ENCODE measurements at regions not wholly inside any gene's neighbourhood (a gene's known extent, or its start where the extent isn't known, plus 50 kb on each side); places are given as distances from the start of the nearest gene placed in this dataset.

GRCh38 chr20:59441306-59441705 lies 140.9 kb downstream of the EDN3 start:
- Histone ChIP-seq H2AFZ (ENCODE audit: insufficient read depth, low read length, poor library complexity) (no peak overlapping the region), H3K23ac (ENCODE audit: low read length) (no peak overlapping the region), H2BK12ac (ENCODE audit: low read length) (no peak overlapping the region), H2AK5ac (ENCODE audit: low read length) (no peak overlapping the region), H3K27me3 (ENCODE audit: insufficient read depth, low read length) (peaks cover 3% of the 10 kb centered on the region), H3K9ac (ENCODE audit: low read length) (no peak overlapping the region), H2BK120ac (ENCODE audit: insufficient read depth, low read length, poor library complexity) (no peak overlapping the region), H4K12ac (ENCODE audit: low read depth, low read length) (no peak overlapping the region), H3K4me1 (ENCODE audit: control insufficient read depth in 1 of 2, insufficient read depth in 2 of 2, low read length in 2 of 2) (peaks cover 3 to 5% of the 10 kb centered on the region in 2 experiments), H3K79me2 (ENCODE audit: control insufficient read depth, insufficient read depth, low read length, poor library complexity) (no peaks in the 10 kb centered on the region), H3K14ac (ENCODE audit: low read length) (no peak overlapping the region), H3K27ac (ENCODE audit: low read depth, low read length) (no peak overlapping the region), H3K79me1 (ENCODE audit: low read length) (no peaks in the 10 kb centered on the region), H2BK5ac (ENCODE audit: low read depth, low read length, poor library complexity) (no peak overlapping the region), H3K4ac (ENCODE audit: low read depth, low read length) (no peak overlapping the region), H4K91ac (ENCODE audit: low read depth, low read length) (no peak overlapping the region), H4K8ac (ENCODE audit: low read depth, low read length) (no peak overlapping the region), H3K4me3 (ENCODE audit: low read depth, low read length) (no peak overlapping the region), H3K18ac (ENCODE audit: low read length) (no peak overlapping the region), H3K4me2 (ENCODE audit: low read length) (no peak overlapping the region), H3K9me3 (ENCODE audit: insufficient read depth, low read depth, low read length) (peaks cover 2% of the 10 kb centered on the region), H3K36me3 (ENCODE audit: control insufficient read depth in 1 of 2, insufficient read depth in 2 of 2, low read length in 2 of 2) (no peaks in the 10 kb centered on the region)
- no peak for DNase-seq
- WGBS (ENCODE audit: extremely low coverage, insufficient coverage, insufficient read length) = no CpG with 5 or more reads among the region's 3 CpGs

GRCh38 chr20:59441860-59442810 lies 141.7 kb downstream of the EDN3 start:
- no peaks in the 10 kb centered on the region for H3K36me3 ChIP-seq (ENCODE audit: control insufficient read depth in 1 of 2, insufficient read depth in 2 of 2, low read length in 2 of 2)
- H3K4me3 ChIP-seq (ENCODE audit: low read depth, low read length) = no peak overlapping the region
- no peak overlapping the region for H3K9ac ChIP-seq (ENCODE audit: low read length)
- H3K79me2 ChIP-seq (ENCODE audit: control insufficient read depth, insufficient read depth, low read length, poor library complexity) = no peaks in the 10 kb centered on the region
- no peak overlapping the region for H3K4ac ChIP-seq (ENCODE audit: low read depth, low read length)
- no peak overlapping the region for H3K18ac ChIP-seq (ENCODE audit: low read length)
- H3K23ac ChIP-seq (ENCODE audit: low read length) = no peak overlapping the region
- H2BK5ac ChIP-seq (ENCODE audit: low read depth, low read length, poor library complexity) = no peak overlapping the region
- no peak overlapping the region for H4K91ac ChIP-seq (ENCODE audit: low read depth, low read length)
- H3K4me2 ChIP-seq (ENCODE audit: low read length) = no peak overlapping the region
- peaks cover 2% of the 10 kb centered on the region for H3K9me3 ChIP-seq (ENCODE audit: insufficient read depth, low read depth, low read length)
- no peak for DNase-seq
- no peak overlapping the region for H4K12ac ChIP-seq (ENCODE audit: low read depth, low read length)
- H2AK5ac ChIP-seq (ENCODE audit: low read length) = no peak overlapping the region
- H2BK12ac ChIP-seq (ENCODE audit: low read length) = no peak overlapping the region
- no peaks in the 10 kb centered on the region for H3K79me1 ChIP-seq (ENCODE audit: low read length)
- no peak overlapping the region for H3K14ac ChIP-seq (ENCODE audit: low read length)
- H3K27me3 ChIP-seq (ENCODE audit: insufficient read depth, low read length) = peaks cover 3% of the 10 kb centered on the region
- no peak overlapping the region for H3K27ac ChIP-seq (ENCODE audit: low read depth, low read length)
- H2AFZ ChIP-seq (ENCODE audit: insufficient read depth, low read length, poor library complexity) = no peak overlapping the region
- 81% methylated on average over 1 of the region's 12 CpGs for WGBS (ENCODE audit: extremely low coverage, insufficient coverage, insufficient read length)
- no peak overlapping the region for H2BK120ac ChIP-seq (ENCODE audit: insufficient read depth, low read length, poor library complexity)
- peaks cover 4 to 5% of the 10 kb centered on the region in 2 experiments for H3K4me1 ChIP-seq (ENCODE audit: control insufficient read depth in 1 of 2, insufficient read depth in 2 of 2, low read length in 2 of 2)
- no peak overlapping the region for H4K8ac ChIP-seq (ENCODE audit: low read depth, low read length)

- Histone ChIP-seq H2AFZ (ENCODE audit: insufficient read depth, low read length, poor library complexity) (no peak overlapping the region), H3K23ac (ENCODE audit: low read length) (no peak overlapping the region), H3K27me3 (ENCODE audit: insufficient read depth, low read length) (peaks cover 3% of the 10 kb centered on the region), H4K91ac (ENCODE audit: low read depth, low read length) (no peak overlapping the region), H3K27ac (ENCODE audit: low read depth, low read length) (no peak overlapping the region), H3K18ac (ENCODE audit: low read length) (no peak overlapping the region), H3K4ac (ENCODE audit: low read depth, low read length) (no peak overlapping the region), H3K14ac (ENCODE audit: low read length) (no peak overlapping the region), H4K12ac (ENCODE audit: low read depth, low read length) (no peak overlapping the region), H3K36me3 (ENCODE audit: control insufficient read depth in 1 of 2, insufficient read depth in 2 of 2, low read length in 2 of 2) (no peaks in the 10 kb centered on the region), H2BK12ac (ENCODE audit: low read length) (no peak overlapping the region), H3K79me1 (ENCODE audit: low read length) (no peaks in the 10 kb centered on the region), H3K79me2 (ENCODE audit: control insufficient read depth, insufficient read depth, low read length, poor library complexity) (no peaks in the 10 kb centered on the region), H4K8ac (ENCODE audit: low read depth, low read length) (no peak overlapping the region), H3K4me1 (ENCODE audit: control insufficient read depth in 1 of 2, insufficient read depth in 2 of 2, low read length in 2 of 2) (peaks cover 7 to 9% of the 10 kb centered on the region in 2 experiments), H2BK5ac (ENCODE audit: low read depth, low read length, poor library complexity) (no peak overlapping the region), H3K9ac (ENCODE audit: low read length) (no peak overlapping the region), H3K4me2 (ENCODE audit: low read length) (no peak overlapping the region), H3K9me3 (ENCODE audit: insufficient read depth, low read depth, low read length) (peaks cover 2% of the 10 kb centered on the region), H2BK120ac (ENCODE audit: insufficient read depth, low read length, poor library complexity) (no peak overlapping the region), H3K4me3 (ENCODE audit: low read depth, low read length) (no peak overlapping the region), H2AK5ac (ENCODE audit: low read length) (no peak overlapping the region)
- DNase-seq = no peak
- no CpG with 5 or more reads among the region's 1 CpG for WGBS (ENCODE audit: extremely low coverage, insufficient coverage, insufficient read length)
Observed at GRCh38 chr20:59443550-59443949, 143.1 kb downstream of the EDN3 start.

- no peaks in the 10 kb centered on the region for H3K79me1 ChIP-seq (ENCODE audit: low read length)
- no peak overlapping the region for H3K14ac ChIP-seq (ENCODE audit: low read length)
- no peak overlapping the region for H3K18ac ChIP-seq (ENCODE audit: low read length)
- no peak overlapping the region for H2AK5ac ChIP-seq (ENCODE audit: low read length)
- H3K4me3 ChIP-seq (ENCODE audit: low read depth, low read length) = no peak overlapping the region
- H3K23ac ChIP-seq (ENCODE audit: low read length) = no peak overlapping the region
- H2BK12ac ChIP-seq (ENCODE audit: low read length) = no peak overlapping the region
- no peaks in the 10 kb centered on the region for H3K79me2 ChIP-seq (ENCODE audit: control insufficient read depth, insufficient read depth, low read length, poor library complexity)
- H3K27me3 ChIP-seq (ENCODE audit: insufficient read depth, low read length) = peaks cover 3% of the 10 kb centered on the region
- H2AFZ ChIP-seq (ENCODE audit: insufficient read depth, low read length, poor library complexity) = no peak overlapping the region
- H4K91ac ChIP-seq (ENCODE audit: low read depth, low read length) = no peak overlapping the region
- no peak overlapping the region for H3K9ac ChIP-seq (ENCODE audit: low read length)
- H3K27ac ChIP-seq (ENCODE audit: low read depth, low read length) = no peak overlapping the region
- peaks cover 4% of the 10 kb centered on the region for H3K9me3 ChIP-seq (ENCODE audit: insufficient read depth, low read depth, low read length)
- no peak overlapping the region for H4K12ac ChIP-seq (ENCODE audit: low read depth, low read length)
- WGBS (ENCODE audit: extremely low coverage, insufficient coverage, insufficient read length) = no CpG with 5 or more reads among the region's 4 CpGs
- no peak for DNase-seq
- H3K4me2 ChIP-seq (ENCODE audit: low read length) = no peak overlapping the region
- H2BK120ac ChIP-seq (ENCODE audit: insufficient read depth, low read length, poor library complexity) = no peak overlapping the region
- H3K36me3 ChIP-seq (ENCODE audit: control insufficient read depth in 1 of 2, insufficient read depth in 2 of 2, low read length in 2 of 2) = no peaks in the 10 kb centered on the region
- H3K4ac ChIP-seq (ENCODE audit: low read depth, low read length) = no peak overlapping the region
- peaks cover 8 to 16% of the 10 kb centered on the region in 2 experiments for H3K4me1 ChIP-seq (ENCODE audit: control insufficient read depth in 1 of 2, insufficient read depth in 2 of 2, low read length in 2 of 2)
- no peak overlapping the region for H2BK5ac ChIP-seq (ENCODE audit: low read depth, low read length, poor library complexity)
- H4K8ac ChIP-seq (ENCODE audit: low read depth, low read length) = no peak overlapping the region
Observed at GRCh38 chr20:59446376-59446775, 146.0 kb downstream of the EDN3 start.
